Fibroblast of lung (primary cell): ENCODE measurements at regions not wholly inside any gene's neighbourhood (a gene's known extent, or its start where the extent isn't known, plus 50 kb on each side); places are given as distances from the start of the nearest gene placed in this dataset.

Experiments used
- CTCF ChIP-seq, 2 donors: IDR thresholded peaks in 1 of 2; conservative IDR thresholded peaks in 1 of 2; 1 replicate in 1 of 2; 2 replicates in 1 of 2; pipeline ENCODE4 v1.5.1; 2011 to 2012; ENCODE audit warnings: low read length in 2 of 2, control low read depth in 1 of 2, inconsistent platforms in 1 of 2, low read depth in 1 of 2, mild to moderate bottlenecking in 1 of 2
- EZH2 ChIP-seq: IDR thresholded peaks from 2 replicates; pipeline ENCODE4 v1.5.1; 2012; ENCODE audit warnings: low read length, control low read depth, mild to moderate bottlenecking; ENCODE audit errors: missing control alignments

- TF ChIP-seq EZH2 (no peak), CTCF (conservative IDR thresholded peaks at IDR 0.05 in 1 of 2, IDR thresholded peaks at IDR 0.05 in 1 of 2; ENCODE audit: low read depth in 1 of 2, low read length in 2 of 2) (no peak)
Measured at GRCh38 chr2:186130748-186131641, 355.1 kb upstream of the ZC3H15 start.
